Suprapubic skin (tissue), 4 donors: ENCODE measurements at regions not wholly inside any gene's neighbourhood (a gene's known extent, or its start where the extent isn't known, plus 50 kb on each side); places are given as distances from the start of the nearest gene placed in this dataset.

Source experiments
- DNase-seq, 2 donors: peaks; one replicate each; pipeline ENCODE4 v3.0.0-alpha.2; 2019; ENCODE audit warnings: low spot score in 2 of 2
- H3K27ac ChIP-seq: fragments of 200-600 bp; sonication (generic); one replicate; pipeline ENCODE4 v1.5.1; 2019
- H3K27me3 ChIP-seq: fragments of 200-600 bp; sonication (generic); one replicate; pipeline ENCODE4 v1.5.1; 2019
- H3K36me3 ChIP-seq: fragments of 200-600 bp; sonication (generic); one replicate; pipeline ENCODE4 v1.5.1; 2019
- H3K4me1 ChIP-seq: fragments of 200-600 bp; sonication (generic); one replicate; pipeline ENCODE4 v1.5.1; 2019
- H3K4me3 ChIP-seq: fragments of 200-600 bp; sonication (generic); one replicate; pipeline ENCODE4 v1.5.1; 2019; ENCODE audit warnings: mild to moderate bottlenecking
- H3K9me3 ChIP-seq: fragments of 200-600 bp; sonication (generic); one replicate; pipeline ENCODE4 v1.5.1; 2019
- EP300 ChIP-seq: sonication (generic); formaldehyde crosslinking; IDR thresholded peaks from one replicate; pipeline ENCODE4 v1.6.1; 2017; ENCODE audit warnings: antibody characterized with exemption
- POLR2A ChIP-seq, 2 donors: fragments of 450-650 bp; IDR thresholded peaks; one replicate each; pipeline ENCODE4 v1.6.1; 2017; ENCODE audit warnings: antibody characterized with exemption in 2 of 2, mild to moderate bottlenecking in 2 of 2, moderate library complexity in 2 of 2
- POLR2AphosphoS5 ChIP-seq, 3 donors: sonication (generic); formaldehyde crosslinking; IDR thresholded peaks; one replicate each; pipeline ENCODE4 v1.6.1; 2017; ENCODE audit warnings: antibody characterized with exemption in 3 of 3
- WGBS: methylation state at CpG from one replicate; pipeline ENCODE4 v1.1.5; 2018; 5-methylcytosine and 5-hydroxymethylcytosine counted together
- TF ChIP-seq, protein P1 (sequence below), 2 donors: fragments of 200-600 bp in 1 of 2; fragments of 450-650 bp in 1 of 2; sonication (generic) in 1 of 2; IDR thresholded peaks; one replicate each; pipeline ENCODE4 v1.5.1; 2016 to 2019; ENCODE audit warnings: antibody characterized with exemption in 2 of 2, mild to moderate bottlenecking in 1 of 2, moderate library complexity in 1 of 2

DNA sequence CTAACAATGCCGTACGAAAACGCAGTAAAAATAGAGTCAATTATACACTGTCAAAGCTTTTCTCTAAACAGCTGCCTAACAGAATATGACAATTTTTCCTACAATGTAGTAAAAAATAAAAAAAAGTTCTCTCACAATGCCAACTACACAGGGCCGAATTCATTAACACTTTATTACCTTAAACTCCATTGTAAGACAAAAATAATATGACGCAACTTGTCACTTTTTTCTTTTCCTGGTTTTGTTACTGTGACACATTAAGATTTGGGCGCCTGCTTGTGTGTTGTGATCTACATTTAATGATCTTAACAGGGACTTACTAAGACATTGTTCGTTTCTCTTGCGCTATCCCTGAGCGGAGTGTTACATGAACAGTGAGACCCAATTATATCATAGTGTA, 204.1 kb downstream of the INSC start:
- H3K27me3 ChIP-seq: no peaks in the 10 kb centered on the region
- DNase-seq: no peak
- TF ChIP-seq, protein P1, sequence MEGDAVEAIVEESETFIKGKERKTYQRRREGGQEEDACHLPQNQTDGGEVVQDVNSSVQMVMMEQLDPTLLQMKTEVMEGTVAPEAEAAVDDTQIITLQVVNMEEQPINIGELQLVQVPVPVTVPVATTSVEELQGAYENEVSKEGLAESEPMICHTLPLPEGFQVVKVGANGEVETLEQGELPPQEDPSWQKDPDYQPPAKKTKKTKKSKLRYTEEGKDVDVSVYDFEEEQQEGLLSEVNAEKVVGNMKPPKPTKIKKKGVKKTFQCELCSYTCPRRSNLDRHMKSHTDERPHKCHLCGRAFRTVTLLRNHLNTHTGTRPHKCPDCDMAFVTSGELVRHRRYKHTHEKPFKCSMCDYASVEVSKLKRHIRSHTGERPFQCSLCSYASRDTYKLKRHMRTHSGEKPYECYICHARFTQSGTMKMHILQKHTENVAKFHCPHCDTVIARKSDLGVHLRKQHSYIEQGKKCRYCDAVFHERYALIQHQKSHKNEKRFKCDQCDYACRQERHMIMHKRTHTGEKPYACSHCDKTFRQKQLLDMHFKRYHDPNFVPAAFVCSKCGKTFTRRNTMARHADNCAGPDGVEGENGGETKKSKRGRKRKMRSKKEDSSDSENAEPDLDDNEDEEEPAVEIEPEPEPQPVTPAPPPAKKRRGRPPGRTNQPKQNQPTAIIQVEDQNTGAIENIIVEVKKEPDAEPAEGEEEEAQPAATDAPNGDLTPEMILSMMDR (IDR thresholded peaks at IDR 0.05): no peak
- TF ChIP-seq EP300: no peak
- TF ChIP-seq POLR2A (IDR thresholded peaks at IDR 0.05): no peak
- TF ChIP-seq POLR2AphosphoS5 (IDR thresholded peaks at IDR 0.05): no peak
- H3K4me1 ChIP-seq: no peaks in the 10 kb centered on the region
- no peaks in the 10 kb centered on the region for H3K36me3 ChIP-seq
- no peak overlapping the region for H3K27ac ChIP-seq
- 86% methylated on average over 9 of the region's 9 CpGs for WGBS
- no peak overlapping the region for H3K4me3 ChIP-seq
- H3K9me3 ChIP-seq: no peaks in the 10 kb centered on the region

DNA sequence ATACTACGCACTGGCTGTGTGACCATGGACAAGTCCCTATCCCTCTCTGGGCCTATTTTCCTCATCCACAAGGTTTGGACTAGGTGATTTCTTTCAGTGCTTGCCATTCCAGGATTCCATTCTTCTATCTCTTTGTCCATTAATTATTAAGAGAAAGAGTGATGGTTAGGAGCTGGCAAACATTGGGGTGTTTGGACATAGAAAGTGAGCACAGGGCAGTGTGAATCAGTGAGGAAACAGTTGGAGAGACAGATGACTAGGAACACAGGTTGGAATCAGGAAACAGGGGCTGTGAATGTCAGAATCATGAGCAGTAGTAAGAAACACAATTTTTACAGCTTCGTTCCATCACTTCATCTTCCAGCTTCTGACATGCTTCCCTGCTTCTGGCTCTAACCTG, 211.8 kb downstream of the INSC start:
- no peak for DNase-seq
- Histone ChIP-seq H3K4me1 (no peaks in the 10 kb centered on the region), H3K36me3 (no peaks in the 10 kb centered on the region), H3K9me3 (no peaks in the 10 kb centered on the region), H3K4me3 (no peak overlapping the region), H3K27ac (no peak overlapping the region), H3K27me3 (no peaks in the 10 kb centered on the region)
- 86% methylated on average over 2 of the region's 2 CpGs for WGBS
- TF ChIP-seq POLR2AphosphoS5 (IDR thresholded peaks at IDR 0.05) (no peak), POLR2A (IDR thresholded peaks at IDR 0.05) (no peak), EP300 (no peak)
- TF ChIP-seq, protein P1 (IDR thresholded peaks at IDR 0.05): no peak

DNA sequence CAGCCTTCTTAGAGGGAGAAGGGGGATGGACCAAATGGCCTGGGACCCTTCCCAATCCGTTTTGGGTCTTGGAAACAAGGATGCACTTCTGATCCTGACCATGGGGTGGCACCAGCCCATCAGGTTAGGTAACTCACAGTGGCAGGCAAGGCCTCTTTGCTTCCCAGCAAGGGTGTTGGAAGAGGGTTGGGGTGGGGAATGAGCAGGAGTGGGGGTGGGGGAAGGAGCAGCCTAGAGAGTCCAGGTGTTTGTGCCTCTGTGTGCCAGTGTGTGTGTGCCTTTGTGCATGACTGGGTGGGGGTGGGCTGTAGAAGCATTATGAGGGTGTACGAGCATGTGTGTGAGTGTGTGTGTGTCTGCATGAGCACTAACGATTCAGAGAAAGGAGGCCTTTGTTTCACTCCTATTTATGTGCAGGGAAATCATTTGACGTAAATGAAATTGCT, 213.1 kb downstream of the INSC start:
- Histone ChIP-seq H3K27ac (no peak overlapping the region), H3K36me3 (no peaks in the 10 kb centered on the region), H3K27me3 (no peaks in the 10 kb centered on the region), H3K4me3 (no peak overlapping the region), H3K9me3 (no peaks in the 10 kb centered on the region), H3K4me1 (no peaks in the 10 kb centered on the region)
- DNase-seq: no peak
- TF ChIP-seq EP300 (no peak), POLR2AphosphoS5 (IDR thresholded peaks at IDR 0.05) (no peak)
- TF ChIP-seq, protein P1 (IDR thresholded peaks at IDR 0.05): peak in 1 of 2 donors; percentile 58
- 59% methylated on average over 3 of the region's 4 CpGs for WGBS

DNA sequence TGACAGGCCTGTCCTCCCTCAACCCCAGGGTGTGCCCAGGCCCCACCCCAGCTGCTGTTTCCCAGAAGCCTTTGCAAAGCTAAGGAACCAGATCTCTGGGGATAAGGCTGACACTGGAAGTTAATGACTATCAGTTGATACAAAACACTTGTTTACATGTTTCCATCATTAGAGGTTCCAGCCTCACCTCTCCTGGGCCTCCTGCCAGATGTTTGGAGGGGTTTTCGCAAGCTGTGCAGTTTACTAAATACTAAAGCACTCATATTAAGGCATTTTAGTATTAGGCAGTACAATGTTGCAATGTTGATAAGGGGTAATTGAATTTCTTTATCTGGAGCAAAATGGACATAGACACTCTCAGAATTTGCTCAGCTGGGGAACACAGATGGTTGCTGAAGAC, 218.7 kb downstream of the INSC start:
- no peak for DNase-seq
- Histone ChIP-seq H3K9me3 (no peaks in the 10 kb centered on the region), H3K4me3 (no peak overlapping the region), H3K27me3 (no peaks in the 10 kb centered on the region), H3K36me3 (no peaks in the 10 kb centered on the region), H3K4me1 (no peaks in the 10 kb centered on the region), H3K27ac (no peak overlapping the region)
- 56% methylated on average over 1 of the region's 1 CpG for WGBS
- TF ChIP-seq POLR2AphosphoS5 (IDR thresholded peaks at IDR 0.05): no peak
- no peak for TF ChIP-seq POLR2A (IDR thresholded peaks at IDR 0.05)
- no peak for TF ChIP-seq EP300
- TF ChIP-seq, protein P1 (IDR thresholded peaks at IDR 0.05): no peak

DNA sequence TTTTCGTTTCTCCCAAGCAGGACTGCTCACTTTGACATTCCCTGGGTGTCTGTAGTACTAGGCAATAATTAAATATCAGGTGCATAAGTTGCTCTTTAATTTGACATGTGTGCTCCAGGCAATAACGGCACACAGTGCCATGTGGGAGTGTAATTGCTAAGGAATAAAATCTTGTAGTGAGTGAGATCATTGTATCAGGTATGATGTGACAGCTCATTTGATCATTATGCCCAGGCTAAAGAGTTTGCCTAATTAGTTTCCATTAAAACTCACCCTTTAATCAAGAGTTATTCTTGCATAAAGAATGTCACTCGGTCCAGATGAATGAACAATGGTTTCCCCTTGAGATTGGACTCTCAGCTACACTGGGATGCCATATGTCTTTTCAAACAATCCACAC, 220.0 kb downstream of the INSC start:
- Histone ChIP-seq H3K9me3 (no peaks in the 10 kb centered on the region), H3K4me1 (no peaks in the 10 kb centered on the region), H3K36me3 (no peaks in the 10 kb centered on the region), H3K27me3 (no peaks in the 10 kb centered on the region), H3K27ac (no peak overlapping the region), H3K4me3 (no peak overlapping the region)
- TF ChIP-seq, protein P1 (IDR thresholded peaks at IDR 0.05): no peak
- TF ChIP-seq POLR2AphosphoS5 (IDR thresholded peaks at IDR 0.05) (no peak), POLR2A (IDR thresholded peaks at IDR 0.05) (no peak)
- no peak for DNase-seq
- WGBS: 51% methylated on average over 3 of the region's 3 CpGs
